GM23338 (cell line): ENCODE measurements at regions not wholly inside any gene's neighbourhood (a gene's known extent, or its start where the extent isn't known, plus 50 kb on each side); places are given as distances from the start of the nearest gene placed in this dataset.

Experiments
- ATAC-seq: fragments of 200-7000 bp; cut with Tn5 transposase; 3 replicates; pipeline ENCODE4 v1.9.1; 2020
- DNase-seq: peaks from one replicate; pipeline ENCODE4 v3.0.0-alpha.2; 2015; ENCODE audit warnings: low spot score
- H2AFZ ChIP-seq: fragments of 200-600 bp; sonication (generic); 2 replicates; pipeline ENCODE4 v1.8.0; 2016; ENCODE audit warnings: antibody characterized with exemption, mild to moderate bottlenecking, moderate library complexity
- H3F3A ChIP-seq: fragments of 200-600 bp; sonication (generic); replicated peaks from 2 replicates; pipeline ENCODE4 v1.8.0; 2017; ENCODE audit warnings: antibody characterized with exemption, mixed run types, low read depth
- H3K27ac ChIP-seq: fragments of 200-600 bp; sonication (generic); 2 replicates; pipeline ENCODE4 v1.6.1; 2016; ENCODE audit warnings: low read depth
- H3K27me3 ChIP-seq: fragments of 200-600 bp; sonication (generic); 2 replicates; pipeline ENCODE4 v1.8.0; 2016; ENCODE audit warnings: mild to moderate bottlenecking, mixed run types, moderate library complexity; ENCODE audit not compliant: insufficient read depth
- H3K36me3 ChIP-seq: fragments of 200-600 bp; sonication (generic); 2 replicates; pipeline ENCODE4 v1.8.0; 2016; ENCODE audit warnings: mild to moderate bottlenecking; ENCODE audit not compliant: insufficient read depth
- H3K4me1 ChIP-seq: fragments of 200-600 bp; sonication (generic); 2 replicates; pipeline ENCODE4 v1.8.0; 2016; ENCODE audit warnings: mild to moderate bottlenecking, moderate library complexity; ENCODE audit not compliant: insufficient read depth
- H3K4me2 ChIP-seq: fragments of 200-600 bp; sonication (generic); 2 replicates; pipeline ENCODE4 v1.7.1; 2017; ENCODE audit warnings: mixed run types
- H3K4me3 ChIP-seq: fragments of 200-600 bp; sonication (generic); 2 replicates; pipeline ENCODE4 v1.6.1; 2016; ENCODE audit warnings: mixed run types
- H3K79me2 ChIP-seq: fragments of 200-600 bp; sonication (generic); replicated peaks from 2 replicates; pipeline ENCODE4 v1.8.0; 2017; ENCODE audit warnings: mild to moderate bottlenecking; ENCODE audit not compliant: insufficient read depth
- H3K9me2 ChIP-seq: fragments of 200-600 bp; sonication (generic); 2 replicates; pipeline ENCODE4 v1.8.0; 2017; ENCODE audit not compliant: insufficient read depth
- H4K20me1 ChIP-seq: fragments of 200-600 bp; sonication (generic); replicated peaks from 2 replicates; pipeline ENCODE4 v1.8.0; 2017; ENCODE audit warnings: mild to moderate bottlenecking; ENCODE audit not compliant: insufficient read depth
- H3K27ac Mint-ChIP-seq: 2 replicates; pipeline ENCODE4 v1.8.0; 2020; ENCODE audit warnings: inconsistent platforms, mild to moderate bottlenecking, moderate library complexity, mixed read lengths
- H3K27me3 Mint-ChIP-seq: 3 replicates; pipeline ENCODE4 v1.8.0; 2022; ENCODE audit warnings: low read depth, mild to moderate bottlenecking, moderate library complexity, mixed read lengths, inconsistent platforms; ENCODE audit not compliant: insufficient read depth, poor library complexity
- H3K36me3 Mint-ChIP-seq: 3 replicates; pipeline ENCODE4 v1.8.0; 2021; ENCODE audit warnings: low read depth, mild to moderate bottlenecking, inconsistent platforms, moderate library complexity, mixed read lengths
- H3K4me1 Mint-ChIP-seq: 3 replicates; pipeline ENCODE4 v1.8.0; 2020; ENCODE audit warnings: mild to moderate bottlenecking, inconsistent platforms, mixed read lengths
- H3K4me3 Mint-ChIP-seq: 3 replicates; pipeline ENCODE4 v1.8.0; 2021; ENCODE audit warnings: moderate library complexity, mild to moderate bottlenecking, inconsistent platforms, mixed read lengths
- H3K9me3 Mint-ChIP-seq: 3 replicates; pipeline ENCODE4 v1.8.0; 2020; ENCODE audit warnings: moderate library complexity, mild to moderate bottlenecking, inconsistent platforms, mixed read lengths
- CREB1 ChIP-seq: fragments of 250-450 bp; sonication (Bioruptor Pico); IDR thresholded peaks from 2 replicates; pipeline ENCODE4 v1.5.0; 2020; ENCODE audit warnings: low read depth, mild to moderate bottlenecking, moderate library complexity
- EZH2phosphoT487 ChIP-seq: fragments of 200-600 bp; sonication (generic); IDR thresholded peaks from one replicate; pipeline ENCODE4 v1.8.1; 2018; ENCODE audit warnings: antibody characterized with exemption; ENCODE audit not compliant: unreplicated experiment
- STAT1 ChIP-seq: IDR thresholded peaks from one replicate; pipeline ENCODE4 v1.6.1; 2016; ENCODE audit warnings: antibody characterized with exemption; ENCODE audit not compliant: unreplicated experiment
- ZNF462 ChIP-seq: fragments of 250-450 bp; sonication (Bioruptor Pico); IDR thresholded peaks from 2 replicates; pipeline ENCODE4 v1.5.0; 2020; ENCODE audit warnings: mild to moderate bottlenecking, moderate library complexity
- TF ChIP-seq, protein P1 (sequence below): IDR thresholded peaks from 2 replicates; pipeline ENCODE4 v1.6.1; 2016; ENCODE audit warnings: antibody characterized with exemption
- TF ChIP-seq, protein P2 (sequence below), 2 experiments: fragments of 200-600 bp in 1 of 2; sonication (generic) in 1 of 2; conservative IDR thresholded peaks; 2 replicates each; pipeline versions ENCODE4 v1.5.1 to v1.6.1; 2016 to 2017; ENCODE audit warnings: antibody characterized with exemption in 2 of 2, low read depth in 2 of 2, mild to moderate bottlenecking in 2 of 2, moderate library complexity in 1 of 2

DNA sequence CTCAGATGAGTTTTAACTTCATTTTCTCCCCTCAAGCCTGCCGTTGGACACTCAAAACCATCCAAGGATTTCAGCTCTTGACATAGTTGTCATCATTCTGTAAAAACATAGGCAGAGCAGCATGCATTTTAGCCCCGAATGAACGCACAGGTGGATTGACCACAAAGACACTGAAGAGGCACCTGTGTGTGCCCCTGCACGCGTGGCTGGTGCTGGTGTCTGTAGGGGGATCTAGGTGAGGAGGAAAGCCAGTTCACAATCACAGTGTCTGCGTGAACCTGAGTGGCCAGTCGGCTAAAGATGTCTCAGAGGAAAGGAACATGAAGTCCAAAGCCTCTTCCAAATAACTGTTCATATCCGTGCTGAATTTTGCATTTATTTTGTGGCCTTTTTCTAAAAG, 309.2 kb downstream of the QKI start (continued):
- TF ChIP-seq ZNF462, result no peak

- H3K4me1 ChIP-seq, result no peaks in the 10 kb centered on the region
- H3K79me2 ChIP-seq, result no peaks in the 10 kb centered on the region
- H3K4me3 ChIP-seq, result no peak overlapping the region
- no peak for TF ChIP-seq STAT1
- no peaks in the 10 kb centered on the region for H4K20me1 ChIP-seq
- no peak overlapping the region for H3K27ac ChIP-seq
- H3K9me2 ChIP-seq, result no peaks in the 10 kb centered on the region
- no peaks in the 10 kb centered on the region for H3K36me3 ChIP-seq
- H3K27me3 ChIP-seq, result no peaks in the 10 kb centered on the region
- H2AFZ ChIP-seq, result no peak overlapping the region
- no peak overlapping the region for H3K4me3 Mint-ChIP-seq
- no peaks in the 10 kb centered on the region for H3F3A ChIP-seq
- H3K36me3 Mint-ChIP-seq, result no peaks in the 10 kb centered on the region
- no peak overlapping the region for H3K4me2 ChIP-seq
- H3K4me1 Mint-ChIP-seq, result no peaks in the 10 kb centered on the region
- H3K27me3 Mint-ChIP-seq, result peaks cover 2% of the 10 kb centered on the region
- peaks cover under 1% of the 10 kb centered on the region; the same call in 1 of the 3 replicates for H3K9me3 Mint-ChIP-seq
- H3K27ac Mint-ChIP-seq, result no peak overlapping the region
- DNase-seq (no peak), ATAC-seq (no peak)
These were observed 307.6 kb downstream of the QKI start for GRCh38 chr6:163721922-163722692.

- H3K4me3 Mint-ChIP-seq, result no peak overlapping the region
- H3K36me3 Mint-ChIP-seq, result no peaks in the 10 kb centered on the region
- TF ChIP-seq, protein P1, sequence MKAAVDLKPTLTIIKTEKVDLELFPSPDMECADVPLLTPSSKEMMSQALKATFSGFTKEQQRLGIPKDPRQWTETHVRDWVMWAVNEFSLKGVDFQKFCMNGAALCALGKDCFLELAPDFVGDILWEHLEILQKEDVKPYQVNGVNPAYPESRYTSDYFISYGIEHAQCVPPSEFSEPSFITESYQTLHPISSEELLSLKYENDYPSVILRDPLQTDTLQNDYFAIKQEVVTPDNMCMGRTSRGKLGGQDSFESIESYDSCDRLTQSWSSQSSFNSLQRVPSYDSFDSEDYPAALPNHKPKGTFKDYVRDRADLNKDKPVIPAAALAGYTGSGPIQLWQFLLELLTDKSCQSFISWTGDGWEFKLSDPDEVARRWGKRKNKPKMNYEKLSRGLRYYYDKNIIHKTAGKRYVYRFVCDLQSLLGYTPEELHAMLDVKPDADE, result no peak
- no peak for TF ChIP-seq EZH2phosphoT487
- TF ChIP-seq, protein P2, sequence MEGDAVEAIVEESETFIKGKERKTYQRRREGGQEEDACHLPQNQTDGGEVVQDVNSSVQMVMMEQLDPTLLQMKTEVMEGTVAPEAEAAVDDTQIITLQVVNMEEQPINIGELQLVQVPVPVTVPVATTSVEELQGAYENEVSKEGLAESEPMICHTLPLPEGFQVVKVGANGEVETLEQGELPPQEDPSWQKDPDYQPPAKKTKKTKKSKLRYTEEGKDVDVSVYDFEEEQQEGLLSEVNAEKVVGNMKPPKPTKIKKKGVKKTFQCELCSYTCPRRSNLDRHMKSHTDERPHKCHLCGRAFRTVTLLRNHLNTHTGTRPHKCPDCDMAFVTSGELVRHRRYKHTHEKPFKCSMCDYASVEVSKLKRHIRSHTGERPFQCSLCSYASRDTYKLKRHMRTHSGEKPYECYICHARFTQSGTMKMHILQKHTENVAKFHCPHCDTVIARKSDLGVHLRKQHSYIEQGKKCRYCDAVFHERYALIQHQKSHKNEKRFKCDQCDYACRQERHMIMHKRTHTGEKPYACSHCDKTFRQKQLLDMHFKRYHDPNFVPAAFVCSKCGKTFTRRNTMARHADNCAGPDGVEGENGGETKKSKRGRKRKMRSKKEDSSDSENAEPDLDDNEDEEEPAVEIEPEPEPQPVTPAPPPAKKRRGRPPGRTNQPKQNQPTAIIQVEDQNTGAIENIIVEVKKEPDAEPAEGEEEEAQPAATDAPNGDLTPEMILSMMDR (conservative IDR thresholded peaks at IDR 0.05; ENCODE audit: low read depth in 2 of 2), result no peak
- TF ChIP-seq STAT1, result no peak
- TF ChIP-seq CREB1, result no peak
These were observed 306.9 kb downstream of the QKI start for GRCh38 chr6:163721435-163721834.

More at GRCh38 chr6:163721435-163721834, 306.9 kb downstream of the QKI start:
- no peak overlapping the region for H3K4me2 ChIP-seq
- no peak for DNase-seq
- ATAC-seq, result no peak
- no peaks in the 10 kb centered on the region for H3K4me1 ChIP-seq
- no peaks in the 10 kb centered on the region for H3F3A ChIP-seq
- no peaks in the 10 kb centered on the region for H3K27me3 ChIP-seq
- no peaks in the 10 kb centered on the region for H3K4me1 Mint-ChIP-seq
- peaks cover 2% of the 10 kb centered on the region; the same call in 1 of the 3 replicates for H3K9me3 Mint-ChIP-seq
- no peak overlapping the region for H3K27ac ChIP-seq
- no peaks in the 10 kb centered on the region for H3K9me2 ChIP-seq
- peaks cover 4% of the 10 kb centered on the region for H3K27me3 Mint-ChIP-seq
- H3K36me3 ChIP-seq, result no peaks in the 10 kb centered on the region
- H4K20me1 ChIP-seq, result no peaks in the 10 kb centered on the region
- no peak overlapping the region for H2AFZ ChIP-seq
- H3K4me3 ChIP-seq, result no peak overlapping the region
- no peaks in the 10 kb centered on the region for H3K79me2 ChIP-seq
- H3K27ac Mint-ChIP-seq, result no peak overlapping the region
